HCT116 (cell line): ENCODE measurements at regions not wholly inside any gene's neighbourhood (a gene's known extent, or its start where the extent isn't known, plus 50 kb on each side); places are given as distances from the start of the nearest gene placed in this dataset.

Experiments
- ATAC-seq: fragments of 200-7000 bp; cut with Tn5 transposase; 2 replicates; pipeline ENCODE4 v1.9.1; 2020; ENCODE audit warnings: mild to moderate bottlenecking, moderate library complexity
- BruUV-seq: library from RNA; stranded (reverse); fragments of 400-500 nt; replicated peaks from 2 replicates; lab custom pipeline; 2021; lab: Mats Ljungman, UMichigan
- CTCF ChIA-PET: fragments of 300-600 bp; sonication (Branson Sonifier 250); formaldehyde crosslinking; loops from one replicate; lab custom pipeline; 2021; ENCODE audit warnings: antibody characterized with exemption; lab: Charles Lee
- POLR2A ChIA-PET: fragments of 300-600, 350-600 bp; sonication (Branson Sonifier 250); formaldehyde crosslinking; loops from one replicate; lab custom pipeline; 2021; ENCODE audit warnings: antibody characterized with exemption; lab: Charles Lee
- RAD21 ChIA-PET, 2 experiments: fragments of 300-600 bp; sonication (Branson Sonifier 250); formaldehyde crosslinking; loops; one replicate each; lab custom pipeline; 2023; ENCODE audit warnings: low total read pairs in 2 of 2; ENCODE audit not compliant: uncharacterized antibody in 2 of 2, unreplicated experiment in 2 of 2, low non-redundant PET in 1 of 2; lab: Charles Lee
- DNase-seq: peaks from one replicate; pipeline ENCODE4 v3.0.0-alpha.2; 2010; ENCODE audit warnings: low read depth, low spot score
- H2AFZ ChIP-seq: fragments of 200-600 bp; shearing (Covaris generic), sonication (generic); 2 replicates; pipeline ENCODE4 v1.6.1; 2017; ENCODE audit warnings: low read depth, mixed run types, mixed read lengths, antibody characterized with exemption, low read length; ENCODE audit not compliant: poor library complexity, severe bottlenecking
- H3K27ac ChIP-seq: 2 replicates; pipeline ENCODE4 v1.5.1; 2012; ENCODE audit warnings: low read depth, low read length
- H3K27me3 ChIP-seq: fragments of 200-600 bp; sonication (generic); 2 replicates; pipeline ENCODE4 v1.6.1; 2016; ENCODE audit warnings: mixed run types, low read length, mixed read lengths; ENCODE audit not compliant: insufficient read depth
- H3K36me3 ChIP-seq, 2 experiments: fragments of 200-500 bp in 1 of 2; fragments of 200-600 bp in 1 of 2; sonication (Bioruptor generic) in 1 of 2; sonication (generic) in 1 of 2; 2 replicates each; pipeline versions ENCODE4 v1.5.1 to v1.6.1; 2014 to 2016; ENCODE audit warnings: low read length in 2 of 2, inconsistent platforms in 1 of 2, mixed read lengths in 1 of 2, mixed run types in 1 of 2; ENCODE audit not compliant: insufficient read depth in 2 of 2, control insufficient read depth in 1 of 2
- H3K4me1 ChIP-seq, 2 experiments: fragments of 200-600 bp in 1 of 2; sonication (generic) in 1 of 2; 2 replicates each; pipeline versions ENCODE4 v1.5.1 to v1.6.1; 2012 to 2017; ENCODE audit warnings: low read length in 2 of 2, inconsistent platforms in 1 of 2, mild to moderate bottlenecking in 1 of 2, mixed read lengths in 1 of 2, mixed run types in 1 of 2, moderate library complexity in 1 of 2; ENCODE audit not compliant: insufficient read depth in 2 of 2, control insufficient read depth in 1 of 2
- H3K4me2 ChIP-seq: fragments of 200-600 bp; sonication (generic); 2 replicates; pipeline ENCODE4 v1.6.1; 2017; ENCODE audit warnings: mixed run types, low read length, mixed read lengths
- H3K4me3 ChIP-seq, 2 experiments: fragments of 200-600 bp in 1 of 2; sonication (generic) in 1 of 2; replicated peaks in 1 of 2; 2 replicates each; pipeline ENCODE4 v1.5.1; 2011 to 2016; ENCODE audit warnings: low read length in 2 of 2, control low read depth in 1 of 2, low read depth in 1 of 2, mild to moderate bottlenecking in 1 of 2, mixed read lengths in 1 of 2, mixed run types in 1 of 2
- H3K79me2 ChIP-seq: fragments of 200-600 bp; sonication (generic); 2 replicates; pipeline ENCODE4 v1.6.1; 2017; ENCODE audit warnings: mild to moderate bottlenecking, mixed run types, low read length, moderate library complexity, mixed read lengths; ENCODE audit not compliant: insufficient read depth
- H3K9ac ChIP-seq: fragments of 200-600 bp; sonication (generic); 2 replicates; pipeline ENCODE4 v1.6.1; 2016; ENCODE audit warnings: low read length, mixed read lengths
- H3K9me2 ChIP-seq: fragments of 200-600 bp; sonication (generic), shearing (Covaris generic); 2 replicates; pipeline ENCODE4 v1.6.1; 2017; ENCODE audit warnings: mixed run types, mild to moderate bottlenecking, moderate library complexity; ENCODE audit not compliant: insufficient read depth
- H3K9me3 ChIP-seq, 2 experiments: fragments of 200-500 bp in 1 of 2; fragments of 200-600 bp in 1 of 2; sonication (Bioruptor generic) in 1 of 2; sonication (generic) in 1 of 2; 2 replicates each; pipeline ENCODE4 v1.6.1; 2014 to 2017; ENCODE audit warnings: low read length in 2 of 2, mixed read lengths in 2 of 2, inconsistent platforms in 1 of 2, low read depth in 1 of 2, mild to moderate bottlenecking in 1 of 2, mixed run types in 1 of 2, moderate library complexity in 1 of 2; ENCODE audit not compliant: control insufficient read depth in 1 of 2, insufficient read depth in 1 of 2
- H4K20me1 ChIP-seq: fragments of 200-600 bp; sonication (generic), shearing (Covaris generic); 2 replicates; pipeline ENCODE4 v1.6.1; 2017; ENCODE audit warnings: mixed run types, mild to moderate bottlenecking, moderate library complexity; ENCODE audit not compliant: insufficient read depth
- ATF3 ChIP-seq: IDR thresholded peaks from 2 replicates; pipeline ENCODE4 v1.6.1; 2012
- CBX3 ChIP-seq: IDR thresholded peaks from 2 replicates; pipeline ENCODE4 v1.6.1; 2012; ENCODE audit warnings: low read depth
- CEBPB ChIP-seq: IDR thresholded peaks from 2 replicates; pipeline ENCODE4 v1.6.1; 2012; ENCODE audit warnings: low read depth
- CTCF ChIP-seq, 3 experiments: fragments of 200-600 bp in 1 of 3; sonication (generic) in 1 of 3; IDR thresholded peaks in 2 of 3; conservative IDR thresholded peaks in 1 of 3; 2 replicates each; pipeline ENCODE4 v1.5.1; 2012 to 2017; ENCODE audit warnings: low read depth in 2 of 3, low read length in 2 of 3, antibody characterized with exemption in 1 of 3, borderline replicate concordance in 1 of 3, control low read depth in 1 of 3, mild to moderate bottlenecking in 1 of 3, mixed read lengths in 1 of 3, mixed run types in 1 of 3, moderate library complexity in 1 of 3; ENCODE audit not compliant: insufficient read depth in 1 of 3
- EGR1 ChIP-seq: IDR thresholded peaks from 2 replicates; pipeline ENCODE4 v1.6.1; 2012; ENCODE audit warnings: low read depth
- ELF1 ChIP-seq: IDR thresholded peaks from 2 replicates; pipeline ENCODE4 v1.6.1; 2012; ENCODE audit warnings: low read depth, borderline replicate concordance
- EZH2 ChIP-seq: fragments of 200-600 bp; sonication (generic); IDR thresholded peaks from 2 replicates; pipeline ENCODE4 v1.6.1; 2017; ENCODE audit warnings: antibody characterized with exemption, mixed run types
- FOSL1 ChIP-seq: IDR thresholded peaks from 2 replicates; pipeline ENCODE4 v1.6.1; 2012; ENCODE audit warnings: low read depth
- MAX ChIP-seq: IDR thresholded peaks from 2 replicates; pipeline ENCODE4 v1.6.1; 2012
- POLR2A ChIP-seq: IDR thresholded peaks from 2 replicates; pipeline ENCODE4 v1.7.0; 2011; ENCODE audit warnings: borderline replicate concordance; ENCODE audit not compliant: insufficient read depth, insufficient read length; ENCODE audit errors: extremely low read depth
- RAD21 ChIP-seq: IDR thresholded peaks from 2 replicates; pipeline ENCODE4 v1.6.1; 2012; ENCODE audit warnings: low read depth, mild to moderate bottlenecking
- REST ChIP-seq: IDR thresholded peaks from 2 replicates; pipeline ENCODE4 v1.6.1; 2012; ENCODE audit warnings: low read depth
- SIN3A ChIP-seq: IDR thresholded peaks from 2 replicates; pipeline ENCODE4 v1.6.1; 2012; ENCODE audit warnings: low read depth
- SP1 ChIP-seq: IDR thresholded peaks from 2 replicates; pipeline ENCODE4 v1.6.1; 2012; ENCODE audit warnings: low read depth
- TCF7L2 ChIP-seq: IDR thresholded peaks from 2 replicates; pipeline ENCODE4 v1.7.0; 2011; ENCODE audit warnings: borderline replicate concordance, inconsistent platforms; ENCODE audit not compliant: insufficient read depth, insufficient read length; ENCODE audit errors: extremely low read depth
- ZBTB33 ChIP-seq: IDR thresholded peaks from 2 replicates; pipeline ENCODE4 v1.6.1; 2011; ENCODE audit warnings: mild to moderate bottlenecking, low read length, moderate library complexity; ENCODE audit not compliant: insufficient replicate concordance; ENCODE audit errors: extremely low read depth
- ZFX ChIP-seq: fragments of 450-650 bp; IDR thresholded peaks from 2 replicates; pipeline ENCODE4 v1.6.1; 2017
- intact Hi-C: fragments of 100-400 bp; cut with micrococcal nuclease; formaldehyde crosslinking; loops from 2 replicates; pipeline ENCODE4 v1.10.0; 2022

- Histone ChIP-seq H3K9me2 (no peaks in the 10 kb centered on the region), H4K20me1 (no peaks in the 10 kb centered on the region), H3K4me2 (no peak overlapping the region), H3K4me1 (peaks cover 0 to 3% of the 10 kb centered on the region in 2 experiments; a peak in 2 of 4 replicates), H3K9me3 (no peaks in the 10 kb centered on the region), H3K79me2 (no peaks in the 10 kb centered on the region), H3K36me3 (no peaks in the 10 kb centered on the region), H2AFZ (no peak overlapping the region), H3K9ac (no peak overlapping the region), H3K27ac (no peak overlapping the region), H3K4me3 (no peak overlapping the region), H3K27me3 (no peaks in the 10 kb centered on the region)
- ChIA-PET CTCF (no interaction called here), POLR2A (no interaction called here), RAD21 (no interaction called here)
- no peak for TF ChIP-seq RAD21
- no peak for TF ChIP-seq ZFX
- no peak for TF ChIP-seq MAX
- no peak for TF ChIP-seq SIN3A
- TF ChIP-seq EZH2: no peak
- no peak for TF ChIP-seq TCF7L2
- no peak for TF ChIP-seq SP1
- no peak for TF ChIP-seq CEBPB
- no peak for TF ChIP-seq EGR1
- TF ChIP-seq POLR2A: no peak
- TF ChIP-seq CBX3: no peak
- TF ChIP-seq CTCF (IDR thresholded peaks at IDR 0.05 in 2 of 3, conservative IDR thresholded peaks at IDR 0.05 in 1 of 3; ENCODE audit: borderline replicate concordance in 1 of 3, insufficient read depth in 1 of 3, low read depth in 2 of 3, low read length in 2 of 3): no peak
- no peak for TF ChIP-seq FOSL1
- TF ChIP-seq ATF3: no peak
- TF ChIP-seq REST: no peak
- TF ChIP-seq ELF1: no peak
- TF ChIP-seq ZBTB33: no peak
- DNase-seq (no peak), ATAC-seq (no peak)
- intact Hi-C loops: no loop called here
- no TSS peak for BruUV-seq
Measured at GRCh38 chr1:200329208-200329882, 80.5 kb downstream of the ZNF281 start.
